GM23338 (cell line): ENCODE measurements at regions not wholly inside any gene's neighbourhood (a gene's known extent, or its start where the extent isn't known, plus 50 kb on each side); places are given as distances from the start of the nearest gene placed in this dataset.

ENCODE experiments used
- ATAC-seq: fragments of 200-7000 bp; cut with Tn5 transposase; 3 replicates; pipeline ENCODE4 v1.9.1; 2020
- DNase-seq: peaks from one replicate; pipeline ENCODE4 v3.0.0-alpha.2; 2015; ENCODE audit warnings: low spot score
- H2AFZ ChIP-seq: fragments of 200-600 bp; sonication (generic); 2 replicates; pipeline ENCODE4 v1.8.0; 2016; ENCODE audit warnings: antibody characterized with exemption, mild to moderate bottlenecking, moderate library complexity
- H3F3A ChIP-seq: fragments of 200-600 bp; sonication (generic); replicated peaks from 2 replicates; pipeline ENCODE4 v1.8.0; 2017; ENCODE audit warnings: antibody characterized with exemption, mixed run types, low read depth
- H3K27ac ChIP-seq: fragments of 200-600 bp; sonication (generic); 2 replicates; pipeline ENCODE4 v1.6.1; 2016; ENCODE audit warnings: low read depth
- H3K27me3 ChIP-seq: fragments of 200-600 bp; sonication (generic); 2 replicates; pipeline ENCODE4 v1.8.0; 2016; ENCODE audit warnings: mild to moderate bottlenecking, mixed run types, moderate library complexity; ENCODE audit not compliant: insufficient read depth
- H3K36me3 ChIP-seq: fragments of 200-600 bp; sonication (generic); 2 replicates; pipeline ENCODE4 v1.8.0; 2016; ENCODE audit warnings: mild to moderate bottlenecking; ENCODE audit not compliant: insufficient read depth
- H3K4me1 ChIP-seq: fragments of 200-600 bp; sonication (generic); 2 replicates; pipeline ENCODE4 v1.8.0; 2016; ENCODE audit warnings: mild to moderate bottlenecking, moderate library complexity; ENCODE audit not compliant: insufficient read depth
- H3K4me2 ChIP-seq: fragments of 200-600 bp; sonication (generic); 2 replicates; pipeline ENCODE4 v1.7.1; 2017; ENCODE audit warnings: mixed run types
- H3K4me3 ChIP-seq: fragments of 200-600 bp; sonication (generic); 2 replicates; pipeline ENCODE4 v1.6.1; 2016; ENCODE audit warnings: mixed run types
- H3K79me2 ChIP-seq: fragments of 200-600 bp; sonication (generic); replicated peaks from 2 replicates; pipeline ENCODE4 v1.8.0; 2017; ENCODE audit warnings: mild to moderate bottlenecking; ENCODE audit not compliant: insufficient read depth
- H3K9me2 ChIP-seq: fragments of 200-600 bp; sonication (generic); 2 replicates; pipeline ENCODE4 v1.8.0; 2017; ENCODE audit not compliant: insufficient read depth
- H4K20me1 ChIP-seq: fragments of 200-600 bp; sonication (generic); replicated peaks from 2 replicates; pipeline ENCODE4 v1.8.0; 2017; ENCODE audit warnings: mild to moderate bottlenecking; ENCODE audit not compliant: insufficient read depth
- H3K27ac Mint-ChIP-seq: 2 replicates; pipeline ENCODE4 v1.8.0; 2020; ENCODE audit warnings: inconsistent platforms, mild to moderate bottlenecking, moderate library complexity, mixed read lengths
- H3K27me3 Mint-ChIP-seq: 3 replicates; pipeline ENCODE4 v1.8.0; 2022; ENCODE audit warnings: low read depth, mild to moderate bottlenecking, moderate library complexity, mixed read lengths, inconsistent platforms; ENCODE audit not compliant: insufficient read depth, poor library complexity
- H3K36me3 Mint-ChIP-seq: 3 replicates; pipeline ENCODE4 v1.8.0; 2021; ENCODE audit warnings: low read depth, mild to moderate bottlenecking, inconsistent platforms, moderate library complexity, mixed read lengths
- H3K4me1 Mint-ChIP-seq: 3 replicates; pipeline ENCODE4 v1.8.0; 2020; ENCODE audit warnings: mild to moderate bottlenecking, inconsistent platforms, mixed read lengths
- H3K4me3 Mint-ChIP-seq: 3 replicates; pipeline ENCODE4 v1.8.0; 2021; ENCODE audit warnings: moderate library complexity, mild to moderate bottlenecking, inconsistent platforms, mixed read lengths
- H3K9me3 Mint-ChIP-seq: 3 replicates; pipeline ENCODE4 v1.8.0; 2020; ENCODE audit warnings: moderate library complexity, mild to moderate bottlenecking, inconsistent platforms, mixed read lengths
- CTCF ChIP-seq, 2 experiments: fragments of 200-600 bp in 1 of 2; sonication (generic) in 1 of 2; conservative IDR thresholded peaks; 2 replicates each; pipeline versions ENCODE4 v1.5.1 to v1.6.1; 2016 to 2017; ENCODE audit warnings: antibody characterized with exemption in 2 of 2, low read depth in 2 of 2, mild to moderate bottlenecking in 2 of 2, moderate library complexity in 1 of 2
- EZH2phosphoT487 ChIP-seq: fragments of 200-600 bp; sonication (generic); IDR thresholded peaks from one replicate; pipeline ENCODE4 v1.8.1; 2018; ENCODE audit warnings: antibody characterized with exemption; ENCODE audit not compliant: unreplicated experiment
- POLR2AphosphoS5 ChIP-seq: IDR thresholded peaks from 2 replicates; pipeline ENCODE4 v1.6.1; 2016; ENCODE audit warnings: antibody characterized with exemption, low read depth
- ZNF331 ChIP-seq: fragments of 250-450 bp; sonication (Bioruptor Pico); IDR thresholded peaks from 2 replicates; pipeline ENCODE4 v1.5.0; 2020; ENCODE audit warnings: low read depth, mild to moderate bottlenecking, moderate library complexity
- TF ChIP-seq, protein P1 (sequence below): IDR thresholded peaks from one replicate; pipeline ENCODE4 v1.6.1; 2018; ENCODE audit warnings: antibody characterized with exemption; ENCODE audit not compliant: unreplicated experiment

GRCh38 chr10:123529146-123529760 lies 136.9 kb upstream of the GPR26 start:
- Histone ChIP-seq H4K20me1 (no peaks in the 10 kb centered on the region), H3K4me1 (peaks cover 4% of the 10 kb centered on the region), H3K79me2 (no peaks in the 10 kb centered on the region), H3K9me2 (0 out of 2 replicates have a peak, but pooled peaks cover 2% of the 10 kb centered on the region), H3K27me3 (no peaks in the 10 kb centered on the region), H3K4me3 (no peak overlapping the region), H3K27ac (no peak overlapping the region), H3F3A (no peaks in the 10 kb centered on the region), H3K4me2 (no peak overlapping the region), H2AFZ (no peak overlapping the region), H3K36me3 (no peaks in the 10 kb centered on the region)
- TF ChIP-seq EZH2phosphoT487: no peak
- no peak for TF ChIP-seq POLR2AphosphoS5
- TF ChIP-seq, protein P1, sequence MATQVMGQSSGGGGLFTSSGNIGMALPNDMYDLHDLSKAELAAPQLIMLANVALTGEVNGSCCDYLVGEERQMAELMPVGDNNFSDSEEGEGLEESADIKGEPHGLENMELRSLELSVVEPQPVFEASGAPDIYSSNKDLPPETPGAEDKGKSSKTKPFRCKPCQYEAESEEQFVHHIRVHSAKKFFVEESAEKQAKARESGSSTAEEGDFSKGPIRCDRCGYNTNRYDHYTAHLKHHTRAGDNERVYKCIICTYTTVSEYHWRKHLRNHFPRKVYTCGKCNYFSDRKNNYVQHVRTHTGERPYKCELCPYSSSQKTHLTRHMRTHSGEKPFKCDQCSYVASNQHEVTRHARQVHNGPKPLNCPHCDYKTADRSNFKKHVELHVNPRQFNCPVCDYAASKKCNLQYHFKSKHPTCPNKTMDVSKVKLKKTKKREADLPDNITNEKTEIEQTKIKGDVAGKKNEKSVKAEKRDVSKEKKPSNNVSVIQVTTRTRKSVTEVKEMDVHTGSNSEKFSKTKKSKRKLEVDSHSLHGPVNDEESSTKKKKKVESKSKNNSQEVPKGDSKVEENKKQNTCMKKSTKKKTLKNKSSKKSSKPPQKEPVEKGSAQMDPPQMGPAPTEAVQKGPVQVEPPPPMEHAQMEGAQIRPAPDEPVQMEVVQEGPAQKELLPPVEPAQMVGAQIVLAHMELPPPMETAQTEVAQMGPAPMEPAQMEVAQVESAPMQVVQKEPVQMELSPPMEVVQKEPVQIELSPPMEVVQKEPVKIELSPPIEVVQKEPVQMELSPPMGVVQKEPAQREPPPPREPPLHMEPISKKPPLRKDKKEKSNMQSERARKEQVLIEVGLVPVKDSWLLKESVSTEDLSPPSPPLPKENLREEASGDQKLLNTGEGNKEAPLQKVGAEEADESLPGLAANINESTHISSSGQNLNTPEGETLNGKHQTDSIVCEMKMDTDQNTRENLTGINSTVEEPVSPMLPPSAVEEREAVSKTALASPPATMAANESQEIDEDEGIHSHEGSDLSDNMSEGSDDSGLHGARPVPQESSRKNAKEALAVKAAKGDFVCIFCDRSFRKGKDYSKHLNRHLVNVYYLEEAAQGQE: no peak
- no peak for TF ChIP-seq ZNF331 (CRISPR knock-in tag)
- peaks cover 12% of the 10 kb centered on the region; the same call in 2 of the 3 replicates for H3K9me3 Mint-ChIP-seq
- no peaks in the 10 kb centered on the region for H3K27me3 Mint-ChIP-seq
- no peak for ATAC-seq
- H3K4me3 Mint-ChIP-seq: no peak overlapping the region
- H3K36me3 Mint-ChIP-seq: no peaks in the 10 kb centered on the region
- DNase-seq: no peak
- H3K27ac Mint-ChIP-seq: no peak overlapping the region
- peaks cover 4% of the 10 kb centered on the region; the same call in 1 of the 3 replicates for H3K4me1 Mint-ChIP-seq

- H3K9me3 Mint-ChIP-seq: peaks cover 12% of the 10 kb centered on the region; the same call in 2 of the 3 replicates
- Histone ChIP-seq H3K27ac (no peak overlapping the region), H3K9me2 (0 out of 2 replicates have a peak, but pooled peaks cover 2% of the 10 kb centered on the region), H3K79me2 (no peaks in the 10 kb centered on the region), H3K27me3 (no peaks in the 10 kb centered on the region), H3F3A (no peaks in the 10 kb centered on the region), H3K36me3 (no peaks in the 10 kb centered on the region), H4K20me1 (no peaks in the 10 kb centered on the region), H3K4me2 (no peak overlapping the region), H3K4me3 (no peak overlapping the region), H2AFZ (no peak overlapping the region), H3K4me1 (peaks cover 6% of the 10 kb centered on the region)
- H3K27ac Mint-ChIP-seq: no peak overlapping the region
- DNase-seq: peak; percentile 71
- TF ChIP-seq POLR2AphosphoS5 (no peak), CTCF (conservative IDR thresholded peaks at IDR 0.05; ENCODE audit: low read depth in 2 of 2) (peak; percentile 50 to 63)
- ATAC-seq: peak; percentile 97
- H3K36me3 Mint-ChIP-seq: no peaks in the 10 kb centered on the region
- peaks cover 4% of the 10 kb centered on the region; the same call in 1 of the 3 replicates for H3K4me1 Mint-ChIP-seq
- no peaks in the 10 kb centered on the region for H3K27me3 Mint-ChIP-seq
- no peak overlapping the region for H3K4me3 Mint-ChIP-seq
These were observed 135.8 kb upstream of the GPR26 start for GRCh38 chr10:123530166-123530870.
